ENCODE measurements at regions not wholly inside any gene's neighbourhood (a gene's known extent, or its start where the extent isn't known, plus 50 kb on each side); places are given as distances from the start of the nearest gene placed in this dataset.

DNA sequence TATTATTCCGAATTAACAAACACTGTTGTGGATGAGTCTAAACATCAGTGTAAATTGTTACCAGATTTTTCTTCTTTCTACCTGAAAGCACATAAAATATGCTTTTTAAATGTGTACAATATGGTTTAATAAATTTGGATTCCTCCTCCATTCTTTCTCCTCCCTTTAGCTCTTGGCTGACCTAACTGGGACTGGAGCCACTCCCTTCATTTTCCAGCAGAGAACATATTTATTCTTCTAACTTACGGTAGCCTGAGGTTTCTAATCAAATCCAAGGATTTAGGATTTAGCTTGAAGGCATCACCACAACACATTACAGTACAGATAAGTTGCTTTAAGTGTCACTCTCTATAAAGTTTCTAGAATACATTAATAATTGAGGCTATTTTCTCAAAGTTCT, 88.2 kb upstream of the SEMA3C start:
- TF ChIP-seq, protein P1, sequence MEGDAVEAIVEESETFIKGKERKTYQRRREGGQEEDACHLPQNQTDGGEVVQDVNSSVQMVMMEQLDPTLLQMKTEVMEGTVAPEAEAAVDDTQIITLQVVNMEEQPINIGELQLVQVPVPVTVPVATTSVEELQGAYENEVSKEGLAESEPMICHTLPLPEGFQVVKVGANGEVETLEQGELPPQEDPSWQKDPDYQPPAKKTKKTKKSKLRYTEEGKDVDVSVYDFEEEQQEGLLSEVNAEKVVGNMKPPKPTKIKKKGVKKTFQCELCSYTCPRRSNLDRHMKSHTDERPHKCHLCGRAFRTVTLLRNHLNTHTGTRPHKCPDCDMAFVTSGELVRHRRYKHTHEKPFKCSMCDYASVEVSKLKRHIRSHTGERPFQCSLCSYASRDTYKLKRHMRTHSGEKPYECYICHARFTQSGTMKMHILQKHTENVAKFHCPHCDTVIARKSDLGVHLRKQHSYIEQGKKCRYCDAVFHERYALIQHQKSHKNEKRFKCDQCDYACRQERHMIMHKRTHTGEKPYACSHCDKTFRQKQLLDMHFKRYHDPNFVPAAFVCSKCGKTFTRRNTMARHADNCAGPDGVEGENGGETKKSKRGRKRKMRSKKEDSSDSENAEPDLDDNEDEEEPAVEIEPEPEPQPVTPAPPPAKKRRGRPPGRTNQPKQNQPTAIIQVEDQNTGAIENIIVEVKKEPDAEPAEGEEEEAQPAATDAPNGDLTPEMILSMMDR (conservative IDR thresholded peaks at IDR 0.05 in 1 of 2, IDR thresholded peaks at IDR 0.05 in 1 of 2; ENCODE audit: low read depth in 1 of 2, low read length in 2 of 2): no peak
- no peak for TF ChIP-seq EZH2 (IDR thresholded peaks at IDR 0.05; ENCODE audit: low read length, missing control alignments)

Measured in fibroblast of lung (primary cell).